SK-N-SH treated with all-trans-retinoic acid at 6 μM for 48 hours (cell line): ENCODE measurements at regions not wholly inside any gene's neighbourhood (a gene's known extent, or its start where the extent isn't known, plus 50 kb on each side); places are given as distances from the start of the nearest gene placed in this dataset.

ENCODE experiments used
- ATAC-seq: fragments of 200-7000 bp; cut with Tn5 transposase; 3 replicates; pipeline ENCODE4 v1.9.1; 2020; ENCODE audit warnings: mild to moderate bottlenecking, moderate library complexity
- ARNTL ChIP-seq: fragments of 450-650 bp; formaldehyde crosslinking; IDR thresholded peaks from 2 replicates; pipeline ENCODE4 v1.5.0; 2020; ENCODE audit warnings: low read depth, mild to moderate bottlenecking, moderate library complexity, borderline replicate concordance
- BACH2 ChIP-seq: fragments of 250-450 bp; sonication (Bioruptor Pico); IDR thresholded peaks from 2 replicates; pipeline ENCODE4 v1.9.0; 2021; ENCODE audit warnings: mild to moderate bottlenecking, borderline replicate concordance
- CSDC2 ChIP-seq: fragments of 250-450 bp; sonication (Bioruptor Pico); IDR thresholded peaks from 2 replicates; pipeline ENCODE4 v1.5.0; 2020; ENCODE audit warnings: mild to moderate bottlenecking, moderate library complexity
- ESRRG ChIP-seq: fragments of 250-450 bp; sonication (Bioruptor Pico); IDR thresholded peaks from 2 replicates; pipeline ENCODE4 v1.6.1; 2021; ENCODE audit warnings: mild to moderate bottlenecking
- GLIS3 ChIP-seq: fragments of 250-450 bp; sonication (Bioruptor Pico); IDR thresholded peaks from 2 replicates; pipeline ENCODE4 v1.5.0; 2020; ENCODE audit warnings: mild to moderate bottlenecking, moderate library complexity
- ISL1 ChIP-seq: fragments of 250-450 bp; sonication (Bioruptor Pico); IDR thresholded peaks from 2 replicates; pipeline ENCODE4 v2.1.2; 2022; ENCODE audit warnings: mild to moderate bottlenecking, moderate library complexity
- OSR1 ChIP-seq: fragments of 250-450 bp; sonication (Bioruptor Pico); IDR thresholded peaks from 2 replicates; pipeline ENCODE4 v1.8.0; 2022; ENCODE audit warnings: moderate library complexity, mild to moderate bottlenecking, inconsistent platforms
- PPARA ChIP-seq: fragments of 250-450 bp; sonication (Bioruptor Pico); IDR thresholded peaks from 2 replicates; pipeline ENCODE4 v1.5.0; 2020; ENCODE audit warnings: mild to moderate bottlenecking, borderline replicate concordance
- RARB ChIP-seq: fragments of 250-450 bp; sonication (Bioruptor Pico); IDR thresholded peaks from 2 replicates; pipeline ENCODE4 v1.8.0; 2021; ENCODE audit warnings: mild to moderate bottlenecking, moderate library complexity
- SNAI2 ChIP-seq: fragments of 250-450 bp; sonication (Bioruptor Pico); IDR thresholded peaks from 2 replicates; pipeline ENCODE4 v1.5.0; 2020; ENCODE audit warnings: mild to moderate bottlenecking, moderate library complexity
- TCF4 ChIP-seq: fragments of 250-450 bp; sonication (Bioruptor Pico); IDR thresholded peaks from 2 replicates; pipeline ENCODE4 v1.8.0; 2021; ENCODE audit warnings: mild to moderate bottlenecking, moderate library complexity, borderline replicate concordance
- TOX ChIP-seq: fragments of 250-450 bp; sonication (Bioruptor Pico); IDR thresholded peaks from 2 replicates; pipeline ENCODE4 v1.8.0; 2021; ENCODE audit warnings: mild to moderate bottlenecking, moderate library complexity, borderline replicate concordance
- ZC3H10 ChIP-seq: fragments of 250-450 bp; sonication (Bioruptor Pico); IDR thresholded peaks from 2 replicates; pipeline ENCODE4 v1.5.1; 2021; ENCODE audit warnings: mild to moderate bottlenecking, moderate library complexity
- ZFP3 ChIP-seq: fragments of 250-450 bp; sonication (Bioruptor Pico); IDR thresholded peaks from 2 replicates; pipeline ENCODE4 v1.5.0; 2020; ENCODE audit warnings: mild to moderate bottlenecking, moderate library complexity
- ZFP30 ChIP-seq: fragments of 450-650 bp; formaldehyde crosslinking; IDR thresholded peaks from 2 replicates; pipeline ENCODE4 v1.5.0; 2022; ENCODE audit warnings: mild to moderate bottlenecking, moderate library complexity
- ZNF70 ChIP-seq: fragments of 450-650 bp; formaldehyde crosslinking; IDR thresholded peaks from 2 replicates; pipeline ENCODE4 v1.5.0; 2020; ENCODE audit warnings: mild to moderate bottlenecking, moderate library complexity
- ZNF8 ChIP-seq: fragments of 450-650 bp; formaldehyde crosslinking; IDR thresholded peaks from 2 replicates; pipeline ENCODE4 v1.5.0; 2020; ENCODE audit warnings: mild to moderate bottlenecking, moderate library complexity
- TF ChIP-seq, protein P1 (sequence below): fragments of 250-450 bp; sonication (Bioruptor Pico); IDR thresholded peaks from 2 replicates; pipeline ENCODE4 v1.5.1; 2021; ENCODE audit warnings: mild to moderate bottlenecking, moderate library complexity
- TF ChIP-seq, protein P2 (sequence below): fragments of 250-450 bp; sonication (Bioruptor Pico); IDR thresholded peaks from 2 replicates; pipeline ENCODE4 v1.8.0; 2020; ENCODE audit warnings: mild to moderate bottlenecking, moderate library complexity, borderline replicate concordance
- TF ChIP-seq, protein P3 (sequence below): fragments of 250-450 bp; sonication (Bioruptor Pico); IDR thresholded peaks from 2 replicates; pipeline ENCODE4 v1.5.0; 2020; ENCODE audit warnings: mild to moderate bottlenecking, moderate library complexity
- TF ChIP-seq, protein P4 (sequence below): fragments of 250-450 bp; sonication (Bioruptor Pico); IDR thresholded peaks from 2 replicates; pipeline ENCODE4 v1.8.0; 2021; ENCODE audit warnings: low read depth, mild to moderate bottlenecking, moderate library complexity, borderline replicate concordance

DNA sequence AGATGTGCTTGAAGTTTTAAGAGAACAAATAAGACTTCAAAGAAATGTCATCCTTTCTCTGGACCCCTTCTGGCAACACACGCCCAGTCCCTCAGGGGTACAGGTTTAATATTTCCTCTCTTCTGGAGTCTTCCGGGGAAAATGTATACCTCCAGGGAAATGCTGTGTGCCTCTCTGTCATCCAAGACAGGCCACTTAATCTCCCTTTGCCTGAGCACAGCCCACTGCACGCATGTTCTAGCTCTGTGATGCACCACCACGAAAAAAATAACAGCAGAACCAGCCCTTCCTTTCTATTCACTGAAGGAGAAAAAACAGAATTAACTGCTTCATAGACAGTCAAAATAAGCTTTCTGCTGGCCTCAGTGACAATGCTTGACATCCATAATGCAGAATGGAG lies 140.1 kb downstream of the RBFOX3 start:
- ATAC-seq = no peak
- TF ChIP-seq SNAI2 (CRISPR knock-in tag) (no peak), TCF4 (CRISPR knock-in tag) (no peak), CSDC2 (CRISPR knock-in tag) (no peak), ZNF70 (CRISPR knock-in tag) (no peak), ZC3H10 (CRISPR knock-in tag) (no peak), ESRRG (CRISPR knock-in tag) (no peak), RARB (CRISPR knock-in tag) (no peak), GLIS3 (no peak), ARNTL (no peak), TOX (CRISPR knock-in tag) (no peak), ZFP30 (CRISPR knock-in tag) (no peak), ZNF8 (CRISPR knock-in tag) (no peak), OSR1 (CRISPR knock-in tag) (no peak), PPARA (CRISPR knock-in tag) (no peak), BACH2 (no peak), ZFP3 (CRISPR knock-in tag) (no peak)
- TF ChIP-seq, protein P1, sequence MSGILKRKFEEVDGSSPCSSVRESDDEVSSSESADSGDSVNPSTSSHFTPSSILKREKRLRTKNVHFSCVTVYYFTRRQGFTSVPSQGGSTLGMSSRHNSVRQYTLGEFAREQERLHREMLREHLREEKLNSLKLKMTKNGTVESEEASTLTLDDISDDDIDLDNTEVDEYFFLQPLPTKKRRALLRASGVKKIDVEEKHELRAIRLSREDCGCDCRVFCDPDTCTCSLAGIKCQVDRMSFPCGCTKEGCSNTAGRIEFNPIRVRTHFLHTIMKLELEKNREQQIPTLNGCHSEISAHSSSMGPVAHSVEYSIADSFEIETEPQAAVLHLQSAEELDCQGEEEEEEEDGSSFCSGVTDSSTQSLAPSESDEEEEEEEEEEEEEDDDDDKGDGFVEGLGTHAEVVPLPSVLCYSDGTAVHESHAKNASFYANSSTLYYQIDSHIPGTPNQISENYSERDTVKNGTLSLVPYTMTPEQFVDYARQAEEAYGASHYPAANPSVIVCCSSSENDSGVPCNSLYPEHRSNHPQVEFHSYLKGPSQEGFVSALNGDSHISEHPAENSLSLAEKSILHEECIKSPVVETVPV = no peak
- TF ChIP-seq, protein P2, sequence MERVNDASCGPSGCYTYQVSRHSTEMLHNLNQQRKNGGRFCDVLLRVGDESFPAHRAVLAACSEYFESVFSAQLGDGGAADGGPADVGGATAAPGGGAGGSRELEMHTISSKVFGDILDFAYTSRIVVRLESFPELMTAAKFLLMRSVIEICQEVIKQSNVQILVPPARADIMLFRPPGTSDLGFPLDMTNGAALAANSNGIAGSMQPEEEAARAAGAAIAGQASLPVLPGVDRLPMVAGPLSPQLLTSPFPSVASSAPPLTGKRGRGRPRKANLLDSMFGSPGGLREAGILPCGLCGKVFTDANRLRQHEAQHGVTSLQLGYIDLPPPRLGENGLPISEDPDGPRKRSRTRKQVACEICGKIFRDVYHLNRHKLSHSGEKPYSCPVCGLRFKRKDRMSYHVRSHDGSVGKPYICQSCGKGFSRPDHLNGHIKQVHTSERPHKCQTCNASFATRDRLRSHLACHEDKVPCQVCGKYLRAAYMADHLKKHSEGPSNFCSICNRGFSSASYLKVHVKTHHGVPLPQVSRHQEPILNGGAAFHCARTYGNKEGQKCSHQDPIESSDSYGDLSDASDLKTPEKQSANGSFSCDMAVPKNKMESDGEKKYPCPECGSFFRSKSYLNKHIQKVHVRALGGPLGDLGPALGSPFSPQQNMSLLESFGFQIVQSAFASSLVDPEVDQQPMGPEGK (CRISPR knock-in tag) = no peak
- TF ChIP-seq, protein P3, sequence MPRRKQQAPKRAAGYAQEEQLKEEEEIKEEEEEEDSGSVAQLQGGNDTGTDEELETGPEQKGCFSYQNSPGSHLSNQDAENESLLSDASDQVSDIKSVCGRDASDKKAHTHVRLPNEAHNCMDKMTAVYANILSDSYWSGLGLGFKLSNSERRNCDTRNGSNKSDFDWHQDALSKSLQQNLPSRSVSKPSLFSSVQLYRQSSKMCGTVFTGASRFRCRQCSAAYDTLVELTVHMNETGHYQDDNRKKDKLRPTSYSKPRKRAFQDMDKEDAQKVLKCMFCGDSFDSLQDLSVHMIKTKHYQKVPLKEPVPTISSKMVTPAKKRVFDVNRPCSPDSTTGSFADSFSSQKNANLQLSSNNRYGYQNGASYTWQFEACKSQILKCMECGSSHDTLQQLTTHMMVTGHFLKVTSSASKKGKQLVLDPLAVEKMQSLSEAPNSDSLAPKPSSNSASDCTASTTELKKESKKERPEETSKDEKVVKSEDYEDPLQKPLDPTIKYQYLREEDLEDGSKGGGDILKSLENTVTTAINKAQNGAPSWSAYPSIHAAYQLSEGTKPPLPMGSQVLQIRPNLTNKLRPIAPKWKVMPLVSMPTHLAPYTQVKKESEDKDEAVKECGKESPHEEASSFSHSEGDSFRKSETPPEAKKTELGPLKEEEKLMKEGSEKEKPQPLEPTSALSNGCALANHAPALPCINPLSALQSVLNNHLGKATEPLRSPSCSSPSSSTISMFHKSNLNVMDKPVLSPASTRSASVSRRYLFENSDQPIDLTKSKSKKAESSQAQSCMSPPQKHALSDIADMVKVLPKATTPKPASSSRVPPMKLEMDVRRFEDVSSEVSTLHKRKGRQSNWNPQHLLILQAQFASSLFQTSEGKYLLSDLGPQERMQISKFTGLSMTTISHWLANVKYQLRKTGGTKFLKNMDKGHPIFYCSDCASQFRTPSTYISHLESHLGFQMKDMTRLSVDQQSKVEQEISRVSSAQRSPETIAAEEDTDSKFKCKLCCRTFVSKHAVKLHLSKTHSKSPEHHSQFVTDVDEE (CRISPR knock-in tag) = no peak
- TF ChIP-seq, protein P4, sequence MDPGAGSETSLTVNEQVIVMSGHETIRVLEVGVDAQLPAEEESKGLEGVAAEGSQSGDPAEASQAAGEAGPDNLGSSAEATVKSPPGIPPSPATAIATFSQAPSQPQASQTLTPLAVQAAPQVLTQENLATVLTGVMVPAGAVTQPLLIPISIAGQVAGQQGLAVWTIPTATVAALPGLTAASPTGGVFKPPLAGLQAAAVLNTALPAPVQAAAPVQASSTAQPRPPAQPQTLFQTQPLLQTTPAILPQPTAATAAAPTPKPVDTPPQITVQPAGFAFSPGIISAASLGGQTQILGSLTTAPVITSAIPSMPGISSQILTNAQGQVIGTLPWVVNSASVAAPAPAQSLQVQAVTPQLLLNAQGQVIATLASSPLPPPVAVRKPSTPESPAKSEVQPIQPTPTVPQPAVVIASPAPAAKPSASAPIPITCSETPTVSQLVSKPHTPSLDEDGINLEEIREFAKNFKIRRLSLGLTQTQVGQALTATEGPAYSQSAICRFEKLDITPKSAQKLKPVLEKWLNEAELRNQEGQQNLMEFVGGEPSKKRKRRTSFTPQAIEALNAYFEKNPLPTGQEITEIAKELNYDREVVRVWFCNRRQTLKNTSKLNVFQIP (CRISPR knock-in tag) = no peak

DNA sequence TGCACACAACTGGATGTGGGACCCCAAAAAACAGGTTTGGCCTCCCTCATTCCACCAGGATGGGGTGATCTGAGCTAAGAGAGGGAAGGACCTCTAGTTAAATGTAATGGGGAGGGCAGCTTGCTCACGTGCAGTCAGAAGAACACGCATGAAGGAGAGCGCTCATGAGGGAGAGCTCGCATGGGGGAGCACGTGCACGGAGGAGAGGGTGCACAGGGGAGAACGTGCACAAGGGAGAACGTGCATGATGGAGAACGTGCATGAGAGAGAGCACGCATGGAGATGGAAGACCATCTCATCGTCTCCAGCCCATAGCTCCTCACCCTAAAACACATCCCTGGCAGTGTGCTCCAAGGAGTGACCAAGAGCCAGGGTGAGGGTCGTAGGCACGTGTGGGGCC lies 141.2 kb downstream of the RBFOX3 start:
- ATAC-seq = no peak
- TF ChIP-seq ZNF70 (CRISPR knock-in tag) = no peak

DNA sequence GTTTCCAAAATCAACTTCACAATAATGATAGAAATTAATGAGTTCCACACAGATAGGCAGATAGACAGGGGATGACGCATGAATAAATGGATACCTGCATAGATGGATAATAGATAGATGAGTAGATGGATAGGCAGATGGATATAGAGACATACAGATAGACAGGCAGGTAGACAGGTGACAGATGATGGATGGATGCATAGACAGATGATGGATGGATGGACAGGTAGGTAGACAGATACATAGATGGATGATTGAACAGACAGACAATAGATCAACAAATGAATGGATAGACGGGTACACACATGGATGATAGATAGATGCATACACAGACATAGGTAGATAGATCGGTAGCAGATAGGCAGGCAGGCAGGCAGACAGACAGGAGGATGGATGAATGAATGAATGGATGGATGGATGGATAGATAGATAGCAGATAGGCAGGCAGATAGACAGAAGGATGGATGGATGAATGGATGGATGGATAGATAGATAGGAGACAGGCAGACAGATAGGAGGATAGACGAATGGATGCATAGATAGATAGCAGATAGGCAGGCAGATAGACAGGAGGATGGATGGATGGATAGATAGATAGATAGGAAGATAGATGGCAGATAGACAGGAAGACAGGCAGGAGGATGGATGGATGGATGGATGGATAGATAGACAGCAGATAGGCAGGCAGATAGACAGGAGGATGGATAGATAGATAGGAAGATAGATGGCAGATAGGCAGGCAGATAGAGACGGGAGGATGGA lies 142.5 kb downstream of the RBFOX3 start:
- no peak for ATAC-seq
- TF ChIP-seq ISL1 (CRISPR knock-in tag) = no peak
- TF ChIP-seq, protein P4 (CRISPR knock-in tag) = no peak
